ENCODE measurements at regions not wholly inside any gene's neighbourhood (a gene's known extent, or its start where the extent isn't known, plus 50 kb on each side); places are given as distances from the start of the nearest gene placed in this dataset.

DNA sequence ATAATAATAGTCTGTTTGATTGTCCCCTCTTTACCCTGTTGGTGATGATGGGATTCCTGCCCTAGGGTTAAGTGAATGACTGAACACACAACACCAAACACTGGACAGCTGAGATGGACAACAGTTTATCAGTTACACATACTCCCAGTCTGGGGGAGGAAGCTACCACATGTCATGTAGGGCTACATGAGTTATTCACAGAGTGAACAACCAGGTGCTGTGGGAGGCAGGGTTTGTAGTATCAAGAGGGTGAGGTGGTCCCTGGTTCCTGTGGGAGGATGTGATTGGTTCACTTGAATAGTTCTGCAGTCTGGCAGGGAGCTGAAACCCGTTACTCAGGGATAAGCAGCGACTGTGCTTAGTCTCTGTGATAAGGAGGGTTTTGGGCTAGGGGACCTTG is 88.8 kb upstream of the AP1S2 start:
- Mint-ChIP-seq H3K4me1 (ENCODE audit: low read depth, unreplicated experiment) (peaks cover 11% of the 10 kb centered on the region), H3K4me3 (ENCODE audit: unreplicated experiment) (no peak overlapping the region), H3K9me3 (ENCODE audit: unreplicated experiment) (no peaks in the 10 kb centered on the region), H3K27ac (ENCODE audit: unreplicated experiment) (no peak overlapping the region), H3K36me3 (ENCODE audit: low read depth, unreplicated experiment) (no peaks in the 10 kb centered on the region), H3K27me3 (ENCODE audit: low read depth, unreplicated experiment) (no peaks in the 10 kb centered on the region)
- Histone ChIP-seq H3K36me3 (ENCODE audit: insufficient read depth, low read length) (no peaks in the 10 kb centered on the region), H3K9me3 (ENCODE audit: insufficient read depth, low read depth, low read length) (no peaks in the 10 kb centered on the region), H3K4me3 (ENCODE audit: insufficient read depth, low read depth, low read length) (no peak overlapping the region), H3K79me2 (ENCODE audit: insufficient read depth, low read length) (no peaks in the 10 kb centered on the region), H3K4me2 (ENCODE audit: low read length) (no peak overlapping the region), H3K27me3 (ENCODE audit: insufficient read depth, low read length) (no peaks in the 10 kb centered on the region), H3K9ac (ENCODE audit: low read length) (no peak overlapping the region), H2AFZ (ENCODE audit: low read depth, low read length) (no peak overlapping the region), H3K4me1 (ENCODE audit: insufficient read depth, low read length) (peaks cover 7% of the 10 kb centered on the region), H3K27ac (ENCODE audit: low read depth, low read length) (no peak overlapping the region), H4K20me1 (ENCODE audit: insufficient read depth, low read length) (no peaks in the 10 kb centered on the region)
- DNase-seq (ENCODE audit: low read depth) = no peak
- TF ChIP-seq, protein P1, sequence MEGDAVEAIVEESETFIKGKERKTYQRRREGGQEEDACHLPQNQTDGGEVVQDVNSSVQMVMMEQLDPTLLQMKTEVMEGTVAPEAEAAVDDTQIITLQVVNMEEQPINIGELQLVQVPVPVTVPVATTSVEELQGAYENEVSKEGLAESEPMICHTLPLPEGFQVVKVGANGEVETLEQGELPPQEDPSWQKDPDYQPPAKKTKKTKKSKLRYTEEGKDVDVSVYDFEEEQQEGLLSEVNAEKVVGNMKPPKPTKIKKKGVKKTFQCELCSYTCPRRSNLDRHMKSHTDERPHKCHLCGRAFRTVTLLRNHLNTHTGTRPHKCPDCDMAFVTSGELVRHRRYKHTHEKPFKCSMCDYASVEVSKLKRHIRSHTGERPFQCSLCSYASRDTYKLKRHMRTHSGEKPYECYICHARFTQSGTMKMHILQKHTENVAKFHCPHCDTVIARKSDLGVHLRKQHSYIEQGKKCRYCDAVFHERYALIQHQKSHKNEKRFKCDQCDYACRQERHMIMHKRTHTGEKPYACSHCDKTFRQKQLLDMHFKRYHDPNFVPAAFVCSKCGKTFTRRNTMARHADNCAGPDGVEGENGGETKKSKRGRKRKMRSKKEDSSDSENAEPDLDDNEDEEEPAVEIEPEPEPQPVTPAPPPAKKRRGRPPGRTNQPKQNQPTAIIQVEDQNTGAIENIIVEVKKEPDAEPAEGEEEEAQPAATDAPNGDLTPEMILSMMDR (IDR thresholded peaks at IDR 0.05; ENCODE audit: insufficient read depth, low read depth, low read length) = no peak
- TF ChIP-seq EZH2 (IDR thresholded peaks at IDR 0.05; ENCODE audit: insufficient read depth, low read length) = no peak
- no peak for FAIRE-seq

DNA sequence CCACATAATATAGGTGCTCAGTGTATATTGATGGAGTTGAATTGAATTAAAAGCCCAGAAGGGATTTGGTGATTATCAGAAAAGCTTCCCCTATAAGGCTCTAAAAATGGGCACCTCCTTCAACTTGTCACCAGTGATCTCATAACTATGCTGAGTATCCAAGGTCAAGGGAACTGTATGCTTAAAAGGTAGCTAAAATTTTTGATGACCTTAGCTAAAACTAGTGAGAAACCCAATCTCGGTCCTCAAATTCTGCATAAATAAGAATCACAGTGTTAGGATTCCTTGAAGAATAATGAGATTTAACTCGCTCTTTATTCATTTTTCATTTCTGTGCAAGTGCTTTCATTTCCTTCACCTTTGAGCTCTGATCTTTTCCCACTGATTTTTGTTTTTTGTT is 87.7 kb upstream of the AP1S2 start:
- Histone ChIP-seq H3K9ac (ENCODE audit: low read length) (no peak overlapping the region), H3K27me3 (ENCODE audit: insufficient read depth, low read length) (no peaks in the 10 kb centered on the region), H2AFZ (ENCODE audit: low read depth, low read length) (no peak overlapping the region), H3K4me2 (ENCODE audit: low read length) (no peak overlapping the region), H4K20me1 (ENCODE audit: insufficient read depth, low read length) (no peaks in the 10 kb centered on the region), H3K4me1 (ENCODE audit: insufficient read depth, low read length) (peaks cover 5% of the 10 kb centered on the region), H3K36me3 (ENCODE audit: insufficient read depth, low read length) (no peaks in the 10 kb centered on the region), H3K4me3 (ENCODE audit: insufficient read depth, low read depth, low read length) (no peak overlapping the region), H3K9me3 (ENCODE audit: insufficient read depth, low read depth, low read length) (no peaks in the 10 kb centered on the region), H3K27ac (ENCODE audit: low read depth, low read length) (no peak overlapping the region), H3K79me2 (ENCODE audit: insufficient read depth, low read length) (no peaks in the 10 kb centered on the region)
- H3K36me3 Mint-ChIP-seq (ENCODE audit: low read depth, unreplicated experiment) = no peaks in the 10 kb centered on the region
- FAIRE-seq (no peak), DNase-seq (ENCODE audit: low read depth) (no peak)
- H3K4me3 Mint-ChIP-seq (ENCODE audit: unreplicated experiment) = no peak overlapping the region
- no peak for TF ChIP-seq EZH2 (IDR thresholded peaks at IDR 0.05; ENCODE audit: insufficient read depth, low read length)
- TF ChIP-seq, protein P1 (IDR thresholded peaks at IDR 0.05; ENCODE audit: insufficient read depth, low read depth, low read length) = no peak
- H3K9me3 Mint-ChIP-seq (ENCODE audit: unreplicated experiment) = no peaks in the 10 kb centered on the region
- H3K27me3 Mint-ChIP-seq (ENCODE audit: low read depth, unreplicated experiment) = no peaks in the 10 kb centered on the region
- H3K4me1 Mint-ChIP-seq (ENCODE audit: low read depth, unreplicated experiment) = peaks cover 4% of the 10 kb centered on the region
- H3K27ac Mint-ChIP-seq (ENCODE audit: unreplicated experiment) = no peak overlapping the region

DNA sequence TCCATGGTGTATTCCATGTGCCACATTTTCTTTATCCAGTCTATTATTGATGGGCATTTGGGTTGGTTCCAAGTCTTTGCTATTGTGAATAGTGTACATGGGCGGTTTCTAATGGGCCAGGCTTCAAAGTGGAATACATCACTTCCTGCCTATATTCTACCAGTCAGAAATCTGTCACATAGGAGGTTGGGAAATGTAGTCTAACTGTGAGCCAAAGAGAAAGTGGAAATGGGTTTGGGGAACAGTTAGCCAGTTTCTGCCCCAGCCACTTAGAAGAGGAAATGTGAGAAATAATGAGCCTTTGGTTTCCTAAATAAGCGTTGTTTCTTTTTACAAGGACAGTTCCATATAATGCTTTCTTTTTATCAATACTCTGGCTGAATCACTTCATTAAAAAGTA is 85.1 kb upstream of the AP1S2 start:
- DNase-seq (ENCODE audit: low read depth) = no peak
- no peak for FAIRE-seq
- no peak overlapping the region for H3K27ac Mint-ChIP-seq (ENCODE audit: unreplicated experiment)
- H3K4me2 ChIP-seq (ENCODE audit: low read length) = no peak overlapping the region
- no peak overlapping the region for H3K9ac ChIP-seq (ENCODE audit: low read length)
- no peaks in the 10 kb centered on the region for H3K9me3 ChIP-seq (ENCODE audit: insufficient read depth, low read depth, low read length)
- H3K27me3 Mint-ChIP-seq (ENCODE audit: low read depth, unreplicated experiment) = no peaks in the 10 kb centered on the region
- no peaks in the 10 kb centered on the region for H4K20me1 ChIP-seq (ENCODE audit: insufficient read depth, low read length)
- no peaks in the 10 kb centered on the region for H3K79me2 ChIP-seq (ENCODE audit: insufficient read depth, low read length)
- no peaks in the 10 kb centered on the region for H3K27me3 ChIP-seq (ENCODE audit: insufficient read depth, low read length)
- H3K4me3 Mint-ChIP-seq (ENCODE audit: unreplicated experiment) = no peak overlapping the region
- H3K9me3 Mint-ChIP-seq (ENCODE audit: unreplicated experiment) = no peaks in the 10 kb centered on the region
- TF ChIP-seq, protein P1 (IDR thresholded peaks at IDR 0.05; ENCODE audit: insufficient read depth, low read depth, low read length) = no peak
- no peak for TF ChIP-seq EZH2 (IDR thresholded peaks at IDR 0.05; ENCODE audit: insufficient read depth, low read length)
- no peaks in the 10 kb centered on the region for H3K36me3 ChIP-seq (ENCODE audit: insufficient read depth, low read length)
- no peak overlapping the region for H2AFZ ChIP-seq (ENCODE audit: low read depth, low read length)
- H3K36me3 Mint-ChIP-seq (ENCODE audit: low read depth, unreplicated experiment) = no peaks in the 10 kb centered on the region
- H3K4me3 ChIP-seq (ENCODE audit: insufficient read depth, low read depth, low read length) = no peak overlapping the region
- no peak overlapping the region for H3K27ac ChIP-seq (ENCODE audit: low read depth, low read length)
- H3K4me1 ChIP-seq (ENCODE audit: insufficient read depth, low read length) = no peaks in the 10 kb centered on the region
- H3K4me1 Mint-ChIP-seq (ENCODE audit: low read depth, unreplicated experiment) = no peaks in the 10 kb centered on the region

Data from astrocyte (in vitro differentiated cells and primary cell).